ENCODE measurements at regions not wholly inside any gene's neighbourhood (a gene's known extent, or its start where the extent isn't known, plus 50 kb on each side); places are given as distances from the start of the nearest gene placed in this dataset.

GRCh38 chrX:39519566-39520301 lies 578.0 kb downstream of the BCOR start:
- DNase-seq: peak; percentile 73

GRCh38 chrX:39525758-39526157 lies 572.0 kb downstream of the BCOR start:
- no peak for DNase-seq

- DNase-seq: peak; percentile 62
Observed at GRCh38 chrX:39527025-39527424, 570.7 kb downstream of the BCOR start.

GRCh38 chrX:39528161-39528916 lies 569.4 kb downstream of the BCOR start:
- DNase-seq: peak; percentile 63

- DNase-seq: peak; percentile 26
Observed at GRCh38 chrX:39532761-39533160, 565.0 kb downstream of the BCOR start.

GRCh38 chrX:39534949-39535348 lies 562.8 kb downstream of the BCOR start:
- no peak for DNase-seq

- DNase-seq: no peak
Observed at GRCh38 chrX:39536211-39536610, 561.5 kb downstream of the BCOR start.

- no peak for DNase-seq
Observed at GRCh38 chrX:39541881-39542280, 555.9 kb downstream of the BCOR start.

GRCh38 chrX:39542316-39542715 lies 555.4 kb downstream of the BCOR start:
- no peak for DNase-seq

GRCh38 chrX:39550795-39551361 lies 546.9 kb downstream of the BCOR start:
- DNase-seq: no peak

- no peak for DNase-seq
Observed at GRCh38 chrX:39551762-39552161, 546.0 kb downstream of the BCOR start.

- DNase-seq: no peak
Observed at GRCh38 chrX:39555431-39555830, 542.3 kb downstream of the BCOR start.

GRCh38 chrX:39556056-39556455 lies 541.7 kb downstream of the BCOR start:
- DNase-seq: no peak

- DNase-seq: no peak
Observed at GRCh38 chrX:39559229-39559628, 538.5 kb downstream of the BCOR start.

GRCh38 chrX:39560271-39560670 lies 537.5 kb downstream of the BCOR start:
- DNase-seq: no peak

- DNase-seq: no peak
Observed at GRCh38 chrX:39563178-39563577, 534.6 kb downstream of the BCOR start.

- no peak for DNase-seq
Observed at GRCh38 chrX:39564751-39565150, 533.0 kb downstream of the BCOR start.

- DNase-seq: no peak
Observed at GRCh38 chrX:39574178-39574577, 523.6 kb downstream of the BCOR start.

- peak; percentile 59 for DNase-seq
Observed at GRCh38 chrX:39576041-39576872, 521.5 kb downstream of the BCOR start.

GRCh38 chrX:39577206-39577984 lies 520.4 kb downstream of the BCOR start:
- no peak for DNase-seq

- peak; percentile 31 for DNase-seq
Observed at GRCh38 chrX:39577985-39578869, 519.5 kb downstream of the BCOR start.

All from NCI-H524 treated with DMSO at 0.1 percent for 48 hours (cell line).